ENCODE measurements at regions not wholly inside any gene's neighbourhood (a gene's known extent, or its start where the extent isn't known, plus 50 kb on each side); places are given as distances from the start of the nearest gene placed in this dataset.

DNA sequence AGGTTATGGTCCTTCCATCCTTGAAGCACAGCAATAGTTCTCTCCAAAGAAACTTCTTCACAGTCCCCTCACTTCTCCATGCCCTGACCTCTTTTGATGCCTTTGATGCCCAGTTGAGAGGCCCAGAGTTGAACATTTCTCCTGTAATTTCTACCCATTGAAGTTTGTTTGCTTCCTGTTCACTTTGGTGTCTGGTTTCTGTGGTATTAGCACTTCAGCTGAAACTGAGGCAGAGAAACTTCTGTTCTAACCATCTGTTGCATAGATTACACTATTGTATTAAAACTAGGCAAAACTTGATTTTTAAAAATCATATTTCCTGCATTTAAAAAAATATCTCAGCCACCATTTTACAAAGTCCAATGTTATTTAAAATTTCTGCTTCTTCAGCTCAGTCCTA, 89.8 kb upstream of the ADGRG2 start:
- TF ChIP-seq TCF12 (IDR thresholded peaks at IDR 0.05; ENCODE audit: low read depth), result no peak
- TF ChIP-seq TEAD4 (IDR thresholded peaks at IDR 0.05), result no peak
- TF ChIP-seq NFIC (IDR thresholded peaks at IDR 0.05), result no peak
